SH-SY5Y (cell line): ENCODE measurements at regions not wholly inside any gene's neighbourhood (a gene's known extent, or its start where the extent isn't known, plus 50 kb on each side); places are given as distances from the start of the nearest gene placed in this dataset.

Source experiments
- GATA2 ChIP-seq: IDR thresholded peaks from 2 replicates; pipeline ENCODE4 v1.6.1; 2011; ENCODE audit warnings: mild to moderate bottlenecking, low read depth, low read length
- GATA3 ChIP-seq: IDR thresholded peaks from 2 replicates; pipeline ENCODE4 v1.6.1; 2011; ENCODE audit warnings: low read depth, mild to moderate bottlenecking, low read length, moderate library complexity

DNA sequence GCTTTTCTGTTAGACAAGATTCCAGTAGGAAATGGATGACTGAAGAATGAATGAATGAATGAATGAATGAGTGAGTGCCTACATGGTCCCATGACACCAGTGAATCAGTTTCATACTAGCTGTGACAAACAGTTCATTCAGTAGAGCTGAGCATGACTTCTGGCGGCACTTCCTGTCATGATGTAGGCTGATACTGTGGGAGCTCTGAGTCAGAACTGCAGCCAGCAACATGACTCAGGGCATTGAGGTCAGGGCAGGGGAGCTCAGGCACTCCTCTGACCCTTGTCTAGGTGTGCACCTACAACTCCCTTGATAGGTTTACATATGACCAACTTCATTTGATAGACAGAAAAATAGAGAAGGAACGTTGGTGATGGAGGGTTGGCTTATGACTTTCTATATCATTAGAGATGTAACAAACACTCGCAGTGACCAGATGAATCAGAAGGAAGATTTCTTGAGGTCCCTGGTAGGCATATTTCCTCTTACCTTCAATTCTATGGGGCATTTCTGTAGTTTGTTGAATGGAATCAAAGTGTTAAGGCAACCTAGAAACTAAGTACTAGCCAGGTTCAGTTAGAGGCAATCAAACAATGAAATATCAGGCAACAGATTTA, 139.3 kb upstream of the ARHGAP5 start:
- TF ChIP-seq GATA3 (no peak), GATA2 (no peak)

- TF ChIP-seq GATA2: no peak
- TF ChIP-seq GATA3: no peak
Measured at GRCh38 chr14:31939934-31940333, 137.2 kb upstream of the ARHGAP5 start.

GRCh38 chr14:31941487-31941886, 135.6 kb upstream of the ARHGAP5 start:
- TF ChIP-seq GATA3 (no peak), GATA2 (no peak)

DNA sequence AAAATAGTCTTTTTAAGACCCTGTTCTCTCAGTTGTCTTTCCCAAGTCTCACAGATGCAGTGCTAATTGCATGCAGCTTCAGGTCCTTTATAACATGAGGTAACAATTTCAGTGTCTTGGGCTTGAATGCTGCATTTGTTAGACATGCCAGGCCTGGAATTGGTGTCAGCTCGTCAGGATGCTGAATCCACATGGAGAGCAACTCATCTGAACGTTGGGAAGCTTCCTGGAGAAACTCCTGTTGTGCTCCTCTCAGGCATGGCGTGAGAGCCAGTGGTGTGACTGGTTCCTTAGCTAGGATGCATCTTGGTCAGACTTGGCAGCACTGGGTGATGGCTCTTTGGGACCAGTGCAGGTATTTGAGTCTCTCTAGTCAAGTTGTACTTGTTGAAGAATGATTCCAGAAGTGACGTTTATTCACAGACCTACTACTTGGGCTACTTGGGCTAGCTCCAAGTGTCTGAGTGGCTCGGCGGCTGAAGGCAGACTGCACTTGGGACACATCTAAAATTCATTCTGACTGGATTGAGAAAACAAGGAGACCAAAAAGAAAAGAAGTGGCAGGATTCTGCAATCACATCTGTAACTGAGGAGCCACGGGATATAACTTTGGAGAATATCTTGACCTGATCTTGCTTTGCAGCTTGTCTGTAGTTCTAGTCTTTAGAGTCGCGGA, 134.8 kb upstream of the ARHGAP5 start:
- TF ChIP-seq GATA2 (no peak), GATA3 (no peak)

GRCh38 chr14:31943217-31943799, 133.8 kb upstream of the ARHGAP5 start:
- no peak for TF ChIP-seq GATA2
- no peak for TF ChIP-seq GATA3

DNA sequence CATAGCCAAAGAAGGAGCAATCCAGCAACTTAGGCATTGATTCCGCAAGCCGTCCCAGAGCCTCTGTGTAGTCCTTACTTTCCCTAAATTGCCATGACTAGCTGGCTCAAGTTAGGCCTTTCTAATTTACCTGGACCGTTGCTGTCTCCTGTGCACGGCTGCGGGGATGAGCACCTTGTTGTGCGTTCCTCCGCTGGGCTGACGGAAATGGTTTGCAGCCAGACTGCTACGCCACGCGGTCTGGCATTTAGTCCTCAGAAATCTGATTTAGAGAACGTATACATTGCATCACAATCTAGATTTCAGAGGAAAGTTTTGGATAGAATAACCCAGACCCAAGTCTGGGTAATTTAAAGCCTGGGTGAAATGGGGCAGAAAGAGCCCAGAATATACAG, 133.2 kb upstream of the ARHGAP5 start:
- TF ChIP-seq GATA2: no peak
- TF ChIP-seq GATA3: no peak

- no peak for TF ChIP-seq GATA3
- TF ChIP-seq GATA2: no peak
Measured at GRCh38 chr14:31944256-31945073, 132.6 kb upstream of the ARHGAP5 start.

GRCh38 chr14:31945074-31945613, 132.0 kb upstream of the ARHGAP5 start:
- TF ChIP-seq GATA2 (no peak), GATA3 (no peak)

DNA sequence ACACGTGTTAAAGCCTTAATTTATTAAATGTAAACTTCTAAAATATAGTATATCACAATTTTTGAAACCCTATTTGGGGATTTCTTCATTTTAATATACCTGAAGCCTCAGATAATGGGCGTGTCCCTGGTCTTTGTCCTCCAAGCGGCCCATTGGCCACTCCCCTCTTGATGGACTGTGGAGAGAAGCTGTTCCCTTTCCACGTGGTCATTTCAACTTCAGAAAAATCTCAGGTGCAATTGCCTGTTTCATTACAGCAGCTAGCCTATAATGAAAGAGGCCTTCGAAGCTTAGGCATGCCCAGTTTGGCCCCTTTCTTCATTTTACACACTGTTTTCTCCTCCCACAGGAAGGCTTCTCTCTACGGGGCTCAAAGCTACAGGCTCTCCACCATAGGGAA, 131.4 kb upstream of the ARHGAP5 start:
- TF ChIP-seq GATA2 (no peak), GATA3 (no peak)

DNA sequence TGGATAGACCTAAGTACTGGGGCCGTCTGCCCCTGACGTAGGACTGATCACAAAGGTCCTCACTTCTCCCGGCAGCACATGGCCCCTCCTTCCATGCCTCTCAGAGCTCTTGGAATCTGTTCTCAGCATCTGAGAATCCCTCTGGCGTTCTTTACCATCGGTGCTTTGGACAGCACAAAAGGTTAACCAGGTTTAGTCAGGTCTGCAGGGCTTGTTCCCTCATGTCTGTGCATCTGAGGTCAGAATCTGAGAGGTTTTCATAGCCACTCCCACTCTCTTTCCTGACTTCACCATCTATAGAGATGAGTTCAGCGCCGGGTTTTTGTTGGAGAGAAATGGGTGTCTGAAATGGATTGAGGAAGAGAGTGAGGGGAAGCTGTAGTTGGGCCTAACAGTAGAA, 130.0 kb upstream of the ARHGAP5 start:
- no peak for TF ChIP-seq GATA2
- no peak for TF ChIP-seq GATA3

- TF ChIP-seq GATA2 (no peak), GATA3 (no peak)
Measured at GRCh38 chr14:31947680-31948595, 129.2 kb upstream of the ARHGAP5 start.

DNA sequence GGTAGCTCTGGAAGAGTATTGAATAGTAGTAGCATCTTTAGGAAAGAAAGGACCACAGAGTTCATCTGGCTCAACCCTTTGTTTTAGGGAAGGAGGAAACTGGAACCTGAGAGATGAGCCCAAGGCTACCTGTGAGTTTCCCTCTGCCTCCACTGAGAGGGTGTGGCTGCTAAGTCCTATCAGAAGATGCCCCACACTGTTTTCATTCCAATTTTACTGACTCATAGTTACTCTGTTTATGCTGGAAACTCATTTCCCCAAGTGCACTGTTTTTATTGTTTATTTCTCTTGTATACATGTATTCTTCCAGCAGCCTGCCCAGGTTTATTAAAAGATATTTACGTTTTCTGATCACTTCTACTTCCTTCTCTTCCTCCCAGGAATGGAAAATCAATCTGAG, 127.4 kb upstream of the ARHGAP5 start:
- TF ChIP-seq GATA3: no peak
- TF ChIP-seq GATA2: no peak

GRCh38 chr14:31950331-31950730, 126.8 kb upstream of the ARHGAP5 start:
- TF ChIP-seq GATA2 (no peak), GATA3 (no peak)
